GM18498 (cell line): ENCODE measurements at regions not wholly inside any gene's neighbourhood (a gene's known extent, or its start where the extent isn't known, plus 50 kb on each side); places are given as distances from the start of the nearest gene placed in this dataset.
A peak's percentile ranks its signal among the peaks of the same experiment; 100 is the strongest.
"Not testable (repeated sequence)": the region's sequence is repeated elsewhere in the genome, so short reads cannot be mapped to it uniquely, and the experiment has no call there.

ENCODE experiments used
- ATAC-seq: cut with Tn5 transposase; IDR thresholded peaks from one replicate; pipeline ENCODE4 v1.9.1; 2021; ENCODE audit warnings: mild to moderate bottlenecking, moderate library complexity; ENCODE audit not compliant: unreplicated experiment

- ATAC-seq, result no peak
Measured at GRCh38 chr12:75656648-75657047, 145.2 kb upstream of the KRR1 start.

GRCh38 chr12:75656210-75656609 is 144.8 kb upstream of the KRR1 start:
- no peak for ATAC-seq

DNA sequence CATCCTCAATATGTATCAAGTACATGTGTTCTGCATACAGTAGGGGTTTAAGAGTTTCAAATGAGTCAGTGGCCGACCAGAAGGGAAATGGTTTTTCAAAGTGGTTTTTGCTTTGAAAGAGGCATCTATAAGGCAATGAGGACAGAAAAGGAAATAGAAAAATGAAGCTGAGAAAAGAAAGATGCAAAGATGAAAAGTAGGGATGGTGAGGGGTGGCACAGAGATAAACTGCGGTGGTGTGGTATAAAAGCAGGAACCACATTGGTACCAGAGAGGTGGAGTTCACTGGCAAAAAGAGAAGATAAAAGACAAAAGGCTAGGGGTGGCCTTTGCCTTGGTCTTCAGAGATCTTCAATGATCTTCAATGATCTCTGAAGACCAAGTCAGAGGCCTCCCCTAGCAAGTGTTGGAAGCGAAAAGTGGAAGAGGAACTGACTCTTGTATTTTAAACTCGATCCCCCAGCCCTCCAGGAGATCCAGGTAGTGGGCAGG is 144.0 kb upstream of the KRR1 start:
- ATAC-seq, result peak; percentile 74

- no peak for ATAC-seq
Measured at GRCh38 chr12:75651342-75651695, 139.9 kb upstream of the KRR1 start.

DNA sequence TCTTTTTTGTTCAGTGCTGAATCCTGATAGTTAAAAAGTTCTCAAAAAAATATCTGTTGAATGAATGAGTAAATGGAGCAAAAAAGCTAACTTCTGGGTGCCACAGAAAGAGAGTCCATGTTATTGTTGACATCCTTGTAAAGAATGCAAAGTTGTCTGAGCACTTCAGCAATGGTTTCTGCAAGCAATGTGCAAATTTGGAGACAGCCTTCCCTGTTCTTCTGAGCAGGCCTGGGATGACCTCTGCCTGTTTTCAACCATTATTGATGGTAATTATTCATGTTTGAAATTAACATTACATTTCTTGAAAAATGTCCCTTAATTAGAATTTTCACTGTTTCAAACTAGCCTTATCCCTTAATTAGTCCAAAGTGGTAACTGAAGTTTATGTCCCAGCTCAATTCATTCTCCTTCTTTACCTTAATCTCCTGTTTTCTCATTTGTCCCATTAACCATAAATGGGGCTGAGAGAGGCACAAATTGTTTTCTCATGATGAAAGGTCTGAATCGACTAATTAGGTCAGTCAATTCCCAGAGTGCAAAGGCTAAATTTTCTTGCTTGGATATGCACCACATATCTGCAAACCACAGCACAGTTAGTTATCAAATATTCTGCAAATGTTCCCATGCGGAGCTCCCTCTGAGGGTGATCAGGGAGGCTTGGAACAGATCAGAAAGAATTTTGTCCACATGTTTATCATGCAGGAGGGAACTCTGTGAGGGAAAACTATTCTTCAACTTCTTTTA is 139.4 kb upstream of the KRR1 start:
- ATAC-seq, result no peak

DNA sequence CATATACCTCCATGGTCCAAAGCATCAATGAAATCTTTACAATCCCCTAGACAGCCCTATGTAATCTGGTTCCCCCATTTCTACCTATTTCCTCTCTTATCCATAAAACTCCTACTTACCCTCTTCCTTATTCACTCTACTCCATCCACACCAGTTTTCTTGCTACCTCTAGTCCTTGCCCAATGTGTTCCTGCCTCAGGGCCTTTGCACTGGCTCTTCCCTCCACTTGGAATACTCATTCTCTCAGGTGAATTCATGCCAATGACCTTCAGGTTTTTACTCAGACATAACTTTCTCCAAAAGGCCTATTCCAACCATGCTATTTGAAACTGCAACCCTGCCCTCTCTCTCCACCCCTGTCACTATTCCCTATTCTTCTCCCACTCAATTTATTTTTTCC is 138.7 kb upstream of the KRR1 start:
- no peak for ATAC-seq

DNA sequence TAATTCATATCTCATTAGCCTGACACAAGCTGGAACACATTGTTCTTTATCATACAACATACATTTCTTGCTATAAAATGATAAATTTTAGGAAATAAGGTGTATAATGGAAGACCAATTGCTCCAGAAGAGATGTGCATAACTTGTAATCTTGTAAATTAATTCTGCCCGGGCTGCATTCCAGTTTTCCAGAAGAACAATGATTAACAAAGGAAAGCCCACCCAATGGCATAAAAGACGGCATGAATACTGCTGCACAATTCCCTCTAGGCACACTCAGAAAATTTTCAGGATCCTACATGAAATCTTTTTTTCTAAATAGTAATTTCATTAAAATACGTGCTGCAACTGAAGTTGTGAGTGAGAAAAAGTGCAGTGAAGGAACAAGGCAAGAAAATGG is 137.4 kb upstream of the KRR1 start:
- no peak for ATAC-seq

GRCh38 chr12:75646329-75647210 is 135.2 kb upstream of the KRR1 start:
- ATAC-seq, result no peak

GRCh38 chr12:75644472-75645072 is 133.2 kb upstream of the KRR1 start:
- no peak for ATAC-seq

GRCh38 chr12:75643119-75643518 is 131.7 kb upstream of the KRR1 start:
- not testable (repeated sequence) for ATAC-seq

- no peak for ATAC-seq
Measured at GRCh38 chr12:75642226-75642625, 130.8 kb upstream of the KRR1 start.

GRCh38 chr12:75641031-75641780 is 129.8 kb upstream of the KRR1 start:
- ATAC-seq, result peak; percentile 100

DNA sequence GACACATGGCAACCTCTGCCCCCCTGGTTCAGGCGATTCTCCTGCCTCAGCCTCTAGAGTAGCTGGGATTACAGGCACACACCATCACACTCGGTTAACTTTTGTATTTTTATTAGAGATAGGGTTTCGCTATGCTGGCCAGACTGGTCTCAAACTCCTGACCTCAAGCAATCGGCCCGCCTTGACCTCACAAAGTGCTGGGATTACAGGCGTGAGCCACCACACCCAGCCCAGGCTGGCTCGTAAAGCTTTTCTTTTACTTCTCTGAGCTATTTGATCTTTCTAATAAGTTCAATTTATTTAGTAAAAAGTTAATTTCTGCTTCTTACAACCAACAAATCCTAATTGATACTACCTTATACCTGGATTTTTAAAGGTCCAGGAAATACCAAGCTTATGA is 127.4 kb upstream of the KRR1 start:
- no peak for ATAC-seq

- no peak for ATAC-seq
Measured at GRCh38 chr12:75636607-75637006, 125.2 kb upstream of the KRR1 start.

DNA sequence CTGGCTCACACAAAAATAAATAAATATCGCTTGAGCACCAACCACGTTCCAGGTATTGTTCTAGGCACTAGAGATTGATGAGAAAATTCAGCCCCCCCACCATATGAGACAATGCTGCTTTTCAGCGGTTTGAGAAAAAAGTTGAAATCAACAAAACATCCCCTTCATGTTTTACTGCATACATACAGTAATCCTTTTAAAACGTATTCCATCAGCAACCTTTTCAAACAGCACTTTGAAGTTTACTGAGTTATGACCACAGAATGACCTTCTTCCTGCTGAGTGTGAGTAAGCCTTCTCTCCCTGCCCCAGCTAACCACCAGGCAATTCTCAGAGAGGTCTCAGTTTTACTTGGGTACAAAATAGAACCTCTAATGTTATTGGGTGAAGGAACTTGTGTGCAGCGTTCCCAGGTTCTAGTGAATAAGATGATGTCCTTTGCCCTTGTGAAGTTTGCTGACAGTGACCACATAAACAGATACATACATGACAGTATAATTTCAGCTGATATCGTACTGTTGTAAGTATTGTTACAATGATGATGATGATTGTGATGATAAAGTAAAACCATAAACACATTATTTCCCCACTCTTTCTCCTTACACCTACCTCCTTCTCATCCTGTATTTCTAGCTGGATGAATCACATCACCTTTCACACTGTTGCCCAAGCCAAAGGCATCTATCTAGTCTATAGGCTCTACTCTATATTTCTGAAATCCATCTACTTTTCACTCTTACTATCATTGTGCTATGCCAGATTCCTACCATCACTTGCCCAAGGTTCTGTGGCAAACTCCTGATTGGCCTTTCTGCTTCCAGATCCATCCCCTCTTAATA is 124.4 kb upstream of the KRR1 start:
- peak; percentile 76 for ATAC-seq

DNA sequence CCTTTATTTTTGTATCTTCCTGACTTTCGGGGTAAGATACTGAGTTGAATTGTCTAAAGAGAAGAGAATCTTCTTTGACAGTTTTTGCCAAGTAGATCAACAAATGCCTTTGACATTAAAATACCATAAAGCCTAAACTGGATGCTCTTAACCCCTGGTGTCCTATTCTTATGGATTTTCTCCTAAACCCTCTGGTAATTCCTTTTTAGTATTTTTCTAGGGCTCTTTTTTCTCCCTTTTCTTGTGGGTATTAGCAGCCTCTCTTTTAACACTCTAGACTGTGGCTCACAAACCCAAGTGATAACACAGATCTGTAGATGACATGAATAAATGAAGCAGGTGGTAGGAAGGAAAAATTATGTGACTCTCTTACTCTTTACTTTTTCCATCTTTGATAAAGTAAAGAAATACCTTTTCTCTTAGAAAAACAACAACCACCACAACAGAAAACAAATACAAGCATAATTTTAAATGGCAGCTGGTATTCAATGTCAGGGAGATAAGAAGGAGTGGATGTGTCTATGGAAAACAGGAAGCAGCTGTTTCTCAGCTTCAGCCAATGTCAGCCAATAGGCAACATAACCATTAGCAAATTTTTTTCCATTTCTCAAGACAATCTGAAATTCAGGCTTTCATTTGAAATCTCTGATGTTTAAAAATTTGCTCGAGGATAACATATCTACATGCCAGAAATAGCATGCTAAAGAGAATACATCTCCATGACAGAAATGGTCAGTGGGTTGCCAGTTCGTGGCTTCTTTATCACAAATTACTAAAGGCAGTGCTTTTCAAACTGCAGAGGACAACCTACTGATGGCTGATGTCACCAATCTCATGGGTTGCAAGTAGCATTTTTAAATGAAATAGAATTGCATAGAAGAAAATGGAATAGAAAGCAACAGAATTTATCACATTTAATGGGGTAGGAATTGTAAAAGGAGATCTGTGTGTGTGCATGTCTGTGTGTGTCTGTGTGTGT is 123.1 kb upstream of the KRR1 start:
- no peak for ATAC-seq

DNA sequence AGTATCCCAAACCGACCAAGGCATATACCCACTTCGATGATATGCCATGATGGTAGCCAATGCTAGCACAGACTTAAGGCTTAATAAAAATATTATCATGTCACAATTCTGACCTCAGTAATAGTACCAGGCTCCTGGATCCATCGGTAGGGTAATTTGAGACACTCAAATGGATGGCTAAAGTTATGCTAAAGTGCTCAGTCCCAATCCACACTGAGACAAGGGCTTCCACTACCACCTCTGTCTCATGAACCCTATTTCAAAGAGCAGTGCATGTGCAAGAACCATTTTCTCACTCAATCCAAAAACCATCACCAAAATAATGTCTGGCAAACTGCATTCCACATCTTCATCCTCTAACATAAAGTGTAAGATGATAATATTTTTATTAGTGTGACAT is 122.4 kb upstream of the KRR1 start:
- no peak for ATAC-seq

DNA sequence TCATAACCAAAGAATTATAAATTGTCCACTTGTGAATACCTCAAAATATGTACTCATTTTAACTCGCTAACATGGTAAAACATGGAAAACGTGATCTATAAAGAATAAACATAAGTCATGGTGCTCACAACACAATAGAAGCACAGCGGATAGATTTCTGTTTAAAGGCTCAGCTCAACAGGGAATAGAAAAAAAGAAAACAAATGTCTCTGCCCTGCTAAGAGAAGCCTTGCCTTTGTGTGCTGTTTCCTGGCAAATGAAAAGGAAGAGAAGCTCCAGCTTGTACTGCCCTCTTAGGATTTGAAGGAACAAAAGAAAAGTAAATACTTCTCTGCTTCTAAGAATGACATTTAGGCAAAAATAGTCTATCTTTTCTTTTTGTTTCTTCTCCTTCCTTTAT is 121.0 kb upstream of the KRR1 start:
- no peak for ATAC-seq

GRCh38 chr12:75631831-75632230 is 120.4 kb upstream of the KRR1 start:
- no peak for ATAC-seq
